Adrenal gland (tissue), 9 donors: ENCODE measurements at regions not wholly inside any gene's neighbourhood (a gene's known extent, or its start where the extent isn't known, plus 50 kb on each side); places are given as distances from the start of the nearest gene placed in this dataset.

Experiments used
- DNase-seq, 7 donors: peaks; one replicate each; pipeline ENCODE4 v3.0.0-alpha.2; 2019 to 2020
- H3K27ac ChIP-seq, 5 donors: fragments of 200-600 bp; sonication (generic) in 4 of 5; 1 replicate in 3 of 5; 2 replicates in 2 of 5; pipeline versions ENCODE4 v1.5.1 to v1.8.0; 2016 to 2020; ENCODE audit warnings: mild to moderate bottlenecking in 1 of 5
- H3K27me3 ChIP-seq: fragments of 200-600 bp; 2 replicates; pipeline ENCODE4 v1.8.0; 2021
- H3K36me3 ChIP-seq, 2 donors: fragments of 200-600 bp; replicated peaks in 1 of 2; 1 replicate in 1 of 2; 2 replicates in 1 of 2; pipeline versions ENCODE4 v1.5.1 to v1.8.0; 2018 to 2022
- H3K4me1 ChIP-seq, 2 donors: fragments of 200-600 bp; replicated peaks in 1 of 2; 1 replicate in 1 of 2; 2 replicates in 1 of 2; pipeline versions ENCODE4 v1.5.1 to v1.8.0; 2018 to 2021
- H3K4me3 ChIP-seq, 4 donors: fragments of 200-600 bp; sonication (generic) in 3 of 4; one replicate each; pipeline ENCODE4 v1.5.1; 2016 to 2018
- H3K9me3 ChIP-seq, 3 donors: fragments of 200-600 bp; sonication (generic) in 1 of 3; replicated peaks in 1 of 3; 1 replicate in 2 of 3; 2 replicates in 1 of 3; pipeline versions ENCODE4 v1.5.1 to v1.8.0; 2016 to 2021
- CTCF ChIP-seq, 6 experiments: fragments of 450-650 bp in 4 of 6; fragments of 200-600 bp in 2 of 6; sonication (generic) in 1 of 6; IDR thresholded peaks; 1 replicate in 5 of 6; 2 replicates in 1 of 6; pipeline versions ENCODE4 v1.5.1 to v1.8.0; 2016 to 2021; ENCODE audit warnings: antibody characterized with exemption in 6 of 6, mild to moderate bottlenecking in 2 of 6, moderate library complexity in 1 of 6
- POLR2A ChIP-seq, 2 donors: fragments of 450-650 bp; IDR thresholded peaks; one replicate each; pipeline ENCODE4 v1.6.1; 2017; ENCODE audit warnings: antibody characterized with exemption in 2 of 2, mild to moderate bottlenecking in 2 of 2, moderate library complexity in 1 of 2
- WGBS, 4 donors: extraction: QIAGEN DNeasy Blood & Tissue Kit in 2 of 4; methylation state at CpG; one replicate each; pipeline versions ENCODE4 v1.1.5 to v1.1.7; 2013 to 2017; 5-methylcytosine and 5-hydroxymethylcytosine counted together
- intact Hi-C, 2 donors: fragments of 100-400 bp; cut with DNase I; formaldehyde crosslinking; loops; one replicate each; pipeline versions ENCODE4 v1.14.1 to v1.15.0; 2022 to 2023
- donor health status: healthy with polysubstance abuse.
- donor health status: Bipolar disorder and iron deficiency.
- donor health status: DM: yes; HTN: yes; CAD: no.
- donor health status: DM: no; HTN: no; CAD: no.
- donor health status: DM: no; HTN: no; CAD: no.

GRCh38 chr11:104602643-104603042 is 295.6 kb downstream of the CASP12 start:
- Histone ChIP-seq H3K36me3 (no peaks in the 10 kb centered on the region), H3K27ac (no peak overlapping the region), H3K27me3 (no peaks in the 10 kb centered on the region), H3K4me3 (no peak overlapping the region), H3K9me3 (no peaks in the 10 kb centered on the region), H3K4me1 (no peaks in the 10 kb centered on the region)
- WGBS, 4 donors = 86 to 91% (median 89%) methylated on average over 4 of the region's 4 CpGs
- no peak for DNase-seq
- TF ChIP-seq CTCF (IDR thresholded peaks at IDR 0.05) (no peak), POLR2A (IDR thresholded peaks at IDR 0.05) (no peak)
- intact Hi-C loops = no loop called here

- no peak for TF ChIP-seq CTCF (IDR thresholded peaks at IDR 0.05)
- TF ChIP-seq POLR2A (IDR thresholded peaks at IDR 0.05) = no peak
- H3K36me3 ChIP-seq = no peaks in the 10 kb centered on the region
- H3K27me3 ChIP-seq = no peaks in the 10 kb centered on the region
- H3K4me3 ChIP-seq = no peak overlapping the region
- H3K27ac ChIP-seq = no peak overlapping the region
- intact Hi-C loops = no loop called here
- 89 to 95% (median 94%) methylated on average over 2 of the region's 2 CpGs for WGBS, 4 donors
- H3K9me3 ChIP-seq = no peaks in the 10 kb centered on the region
- DNase-seq = no peak
- no peaks in the 10 kb centered on the region for H3K4me1 ChIP-seq
These were observed 303.9 kb downstream of the CASP12 start for GRCh38 chr11:104594228-104594958.

GRCh38 chr11:104588970-104589369 is 309.3 kb downstream of the CASP12 start:
- DNase-seq = no peak
- Histone ChIP-seq H3K4me3 (no peak overlapping the region), H3K36me3 (no peaks in the 10 kb centered on the region), H3K9me3 (no peaks in the 10 kb centered on the region), H3K27me3 (no peaks in the 10 kb centered on the region), H3K4me1 (no peaks in the 10 kb centered on the region), H3K27ac (no peak overlapping the region)
- TF ChIP-seq POLR2A (IDR thresholded peaks at IDR 0.05) (no peak), CTCF (IDR thresholded peaks at IDR 0.05) (no peak)
- intact Hi-C loops = no loop called here
- 73 to 86% (median 80%) methylated on average over 1 of the region's 1 CpG for WGBS, 4 donors

GRCh38 chr11:104588446-104588845 is 309.8 kb downstream of the CASP12 start:
- intact Hi-C loops = no loop called here

More at GRCh38 chr11:104588446-104588845, 309.8 kb downstream of the CASP12 start:
- Histone ChIP-seq H3K27me3 (no peaks in the 10 kb centered on the region), H3K36me3 (no peaks in the 10 kb centered on the region), H3K4me1 (no peaks in the 10 kb centered on the region), H3K4me3 (no peak overlapping the region), H3K9me3 (no peaks in the 10 kb centered on the region), H3K27ac (no peak overlapping the region)
- WGBS, 4 donors = 65 to 97% (median 94%) methylated on average over 2 of the region's 2 CpGs
- no peak for DNase-seq
- TF ChIP-seq POLR2A (IDR thresholded peaks at IDR 0.05) (no peak), CTCF (IDR thresholded peaks at IDR 0.05) (no peak)
